Aorta (tissue), 5 donors: ENCODE measurements at regions not wholly inside any gene's neighbourhood (a gene's known extent, or its start where the extent isn't known, plus 50 kb on each side); places are given as distances from the start of the nearest gene placed in this dataset.
"Not testable (repeated sequence)": the region's sequence is repeated elsewhere in the genome, so short reads cannot be mapped to it uniquely, and the experiment has no call there.

Experiments
- ATAC-seq: fragments of 200-7000 bp; cut with Tn5 transposase; one replicate; pipeline ENCODE4 v1.9.1; 2022; ENCODE audit warnings: moderate library complexity; ENCODE audit not compliant: low FRiP score
- DNase-seq, 2 donors: peaks; one replicate each; pipeline ENCODE4 v3.0.0-alpha.2; 2020
- H3K27ac ChIP-seq, 2 donors: one replicate each; pipeline ENCODE4 v1.5.1; 2013; ENCODE audit warnings: low read length in 2 of 2, mild to moderate bottlenecking in 2 of 2, moderate library complexity in 2 of 2, control low read depth in 1 of 2, inconsistent platforms in 1 of 2, low read depth in 1 of 2
- H3K27me3 ChIP-seq, 2 donors: one replicate each; pipeline ENCODE4 v1.6.1; 2013; ENCODE audit warnings: control low read depth in 1 of 2, low read length in 1 of 2, mild to moderate bottlenecking in 1 of 2, moderate library complexity in 1 of 2; ENCODE audit not compliant: insufficient read depth in 2 of 2, control insufficient read depth in 1 of 2
- H3K36me3 ChIP-seq, 2 donors: one replicate each; pipeline ENCODE4 v1.6.1; 2013; ENCODE audit warnings: control low read depth in 1 of 2, low read length in 1 of 2, mild to moderate bottlenecking in 1 of 2; ENCODE audit not compliant: insufficient read depth in 2 of 2, control insufficient read depth in 1 of 2
- H3K4me1 ChIP-seq, 2 donors: one replicate each; pipeline ENCODE4 v1.6.1; 2013; ENCODE audit warnings: low read length in 2 of 2, control low read depth in 1 of 2, mild to moderate bottlenecking in 1 of 2, moderate library complexity in 1 of 2; ENCODE audit not compliant: insufficient read depth in 2 of 2, control insufficient read depth in 1 of 2
- H3K4me3 ChIP-seq, 2 donors: one replicate each; pipeline ENCODE4 v1.5.1; 2013; ENCODE audit warnings: low read length in 2 of 2, control low read depth in 1 of 2, mild to moderate bottlenecking in 1 of 2
- H3K9me3 ChIP-seq: one replicate; pipeline ENCODE4 v1.6.1; 2013; ENCODE audit warnings: mild to moderate bottlenecking, low read length; ENCODE audit not compliant: control insufficient read depth
- WGBS, 2 donors: extraction: QIAGEN DNeasy Blood & Tissue Kit; methylation state at CpG; one replicate each; pipeline ENCODE4 v1.1.7; 2013; 5-methylcytosine and 5-hydroxymethylcytosine counted together
- intact Hi-C, 2 donors: fragments of 100-400 bp; cut with DNase I; formaldehyde crosslinking; loops; one replicate each; pipeline versions ENCODE4 v1.14.2 to v1.15.0; 2022
- donor health status: healthy with polysubstance abuse.
- donor health status: Bipolar disorder and iron deficiency.
- donor health status: DM: no; HTN: no; CAD: no.
- donor health status: DM: no; HTN: no; CAD: no.
- donor health status: DM: yes; HTN: yes; CAD: no.

- H3K4me1 ChIP-seq, H3K27me3 ChIP-seq, H3K4me3 ChIP-seq, DNase-seq, H3K36me3 ChIP-seq, H3K9me3 ChIP-seq, intact Hi-C loops, H3K27ac ChIP-seq, ATAC-seq: not testable (repeated sequence)
- no CpG with 5 or more reads among the region's 2 CpGs for WGBS, 2 donors
Measured at GRCh38 chr17:46430300-46430699, 68.7 kb upstream of the ARL17B start.

GRCh38 chr17:46429675-46430074 is 68.1 kb upstream of the ARL17B start:
- H3K4me3 ChIP-seq, H3K36me3 ChIP-seq, intact Hi-C loops, DNase-seq, ATAC-seq, H3K27ac ChIP-seq, H3K4me1 ChIP-seq, H3K9me3 ChIP-seq, H3K27me3 ChIP-seq: not testable (repeated sequence)
- no CpG with 5 or more reads among the region's 2 CpGs for WGBS, 2 donors

- H3K4me3 ChIP-seq, H3K36me3 ChIP-seq, H3K9me3 ChIP-seq, ATAC-seq, DNase-seq, H3K4me1 ChIP-seq, H3K27me3 ChIP-seq, H3K27ac ChIP-seq, intact Hi-C loops: not testable (repeated sequence)
- WGBS, 2 donors, result no CpG with 5 or more reads among the region's 2 CpGs
Measured at GRCh38 chr17:46424187-46424884, 62.8 kb upstream of the ARL17B start.

- H3K27ac ChIP-seq, H3K9me3 ChIP-seq, H3K27me3 ChIP-seq, intact Hi-C loops, H3K4me1 ChIP-seq, H3K4me3 ChIP-seq, H3K36me3 ChIP-seq, ATAC-seq: not testable (repeated sequence)
- DNase-seq, result peak in 1 of 2 donors; percentile 6
- WGBS, 2 donors, result 85% methylated on average over 1 of the region's 7 CpGs; no CpG with 5 or more reads in 1 of the 2 donors
Measured at GRCh38 chr17:46417907-46418306, 56.3 kb upstream of the ARL17B start.

- H3K27me3 ChIP-seq, H3K36me3 ChIP-seq, ATAC-seq, H3K4me1 ChIP-seq, intact Hi-C loops, DNase-seq, H3K27ac ChIP-seq, H3K9me3 ChIP-seq, H3K4me3 ChIP-seq: not testable (repeated sequence)
- WGBS, 2 donors, result no CpG with 5 or more reads among the region's 1 CpG
Measured at GRCh38 chr17:46417261-46417660, 55.7 kb upstream of the ARL17B start.

GRCh38 chr17:46414559-46414958 is 53.0 kb upstream of the ARL17B start:
- no CpG with 5 or more reads among the region's 3 CpGs for WGBS, 2 donors
- H3K4me1 ChIP-seq, ATAC-seq, DNase-seq, intact Hi-C loops, H3K27ac ChIP-seq, H3K27me3 ChIP-seq, H3K9me3 ChIP-seq, H3K36me3 ChIP-seq, H3K4me3 ChIP-seq: not testable (repeated sequence)

GRCh38 chr17:46412156-46412555 is 50.6 kb upstream of the ARL17B start:
- DNase-seq, H3K36me3 ChIP-seq, H3K27me3 ChIP-seq, H3K9me3 ChIP-seq, H3K4me3 ChIP-seq, intact Hi-C loops, ATAC-seq, H3K27ac ChIP-seq, H3K4me1 ChIP-seq: not testable (repeated sequence)
- WGBS, 2 donors, result 76% methylated on average over 3 of the region's 4 CpGs

GRCh38 chr17:46411172-46411852 is 49.7 kb upstream of the ARL17B start:
- H3K27ac ChIP-seq, H3K9me3 ChIP-seq, H3K36me3 ChIP-seq, intact Hi-C loops, ATAC-seq, H3K4me3 ChIP-seq, H3K27me3 ChIP-seq, H3K4me1 ChIP-seq, DNase-seq: not testable (repeated sequence)
- no CpG with 5 or more reads among the region's 5 CpGs for whole genome bisulfite sequencing, 2 donors
